Ammon's horn (tissue), 1 donor: ENCODE measurements at regions not wholly inside any gene's neighbourhood (a gene's known extent, or its start where the extent isn't known, plus 50 kb on each side); places are given as distances from the start of the nearest gene placed in this dataset.
A peak's percentile ranks its signal among the peaks of the same experiment; 100 is the strongest.

Source experiments
- DNase-seq: peaks from one replicate; pipeline ENCODE4 v3.0.0-alpha.2; 2016; ENCODE audit warnings: low spot score

GRCh38 chr10:8430321-8430720, 375.8 kb downstream of the GATA3 start:
- no peak for DNase-seq

- DNase-seq = no peak
These were observed 377.0 kb downstream of the GATA3 start for GRCh38 chr10:8431511-8431910.

- no peak for DNase-seq
These were observed 380.9 kb downstream of the GATA3 start for GRCh38 chr10:8435186-8436055.

- DNase-seq = no peak
These were observed 383.4 kb downstream of the GATA3 start for GRCh38 chr10:8437896-8438295.

- DNase-seq = no peak
These were observed 384.1 kb downstream of the GATA3 start for GRCh38 chr10:8438603-8439002.

- DNase-seq = no peak
These were observed 384.6 kb downstream of the GATA3 start for GRCh38 chr10:8439040-8439439.

GRCh38 chr10:8444630-8445029, 390.1 kb downstream of the GATA3 start:
- DNase-seq = peak; percentile 16

- no peak for DNase-seq
These were observed 390.9 kb downstream of the GATA3 start for GRCh38 chr10:8445353-8445752.

GRCh38 chr10:8449909-8450308, 395.4 kb downstream of the GATA3 start:
- DNase-seq = no peak

- DNase-seq = no peak
These were observed 399.1 kb downstream of the GATA3 start for GRCh38 chr10:8453587-8453986.

GRCh38 chr10:8454357-8454756, 399.9 kb downstream of the GATA3 start:
- no peak for DNase-seq

GRCh38 chr10:8455181-8455580, 400.7 kb downstream of the GATA3 start:
- DNase-seq = no peak

GRCh38 chr10:8456386-8456785, 401.9 kb downstream of the GATA3 start:
- DNase-seq = no peak

GRCh38 chr10:8460626-8461025, 406.1 kb downstream of the GATA3 start:
- DNase-seq = no peak

- DNase-seq = no peak
These were observed 408.1 kb downstream of the GATA3 start for GRCh38 chr10:8462565-8462964.

GRCh38 chr10:8463853-8464252, 409.4 kb downstream of the GATA3 start:
- peak; percentile 48 for DNase-seq

- DNase-seq = no peak
These were observed 414.0 kb downstream of the GATA3 start for GRCh38 chr10:8468477-8468876.

- DNase-seq = no peak
These were observed 418.7 kb downstream of the GATA3 start for GRCh38 chr10:8473205-8473604.

- DNase-seq = no peak
These were observed 422.8 kb downstream of the GATA3 start for GRCh38 chr10:8477300-8477699.

- no peak for DNase-seq
These were observed 427.4 kb downstream of the GATA3 start for GRCh38 chr10:8481718-8482504.

- no peak for DNase-seq
These were observed 430.5 kb downstream of the GATA3 start for GRCh38 chr10:8485032-8485431.

- DNase-seq = no peak
These were observed 432.9 kb downstream of the GATA3 start for GRCh38 chr10:8487346-8487745.

GRCh38 chr10:8489232-8489631, 434.7 kb downstream of the GATA3 start:
- DNase-seq = no peak
